GM12878 (cell line): ENCODE measurements at regions not wholly inside any gene's neighbourhood (a gene's known extent, or its start where the extent isn't known, plus 50 kb on each side); places are given as distances from the start of the nearest gene placed in this dataset.

Source experiments
- ATAC-seq: fragments of 200-7000 bp; cut with Tn5 transposase; 3 replicates; pipeline ENCODE4 v1.9.1; 2020; ENCODE audit warnings: mild to moderate bottlenecking, moderate library complexity
- BruUV-seq: library from RNA; stranded (reverse); fragments of 400-500 nt; replicated peaks from 2 replicates; lab custom pipeline; 2021; lab: Mats Ljungman, UMichigan
- CTCF ChIA-PET: fragments of 300-600 bp; sonication (Branson Sonifier 250); formaldehyde crosslinking; extraction: SDS; loops from one replicate; lab custom pipeline; 2021; ENCODE audit warnings: inconsistent platforms; lab: Yijun Ruan, JAX
- POLR2A ChIA-PET: fragments of 350-600 bp; formaldehyde crosslinking; extraction: SDS; loops from one replicate; lab custom pipeline; 2021; ENCODE audit warnings: inconsistent platforms; lab: Charles Lee
- RAD21 ChIA-PET: fragments of 300-600 bp; sonication (Branson Sonifier 250); formaldehyde crosslinking; loops from one replicate; lab custom pipeline; 2023; ENCODE audit warnings: antibody characterized with exemption; ENCODE audit not compliant: unreplicated experiment; lab: Charles Lee
- SMC1A ChIA-PET: fragments of 300-600 bp; sonication (Branson Sonifier 250); formaldehyde crosslinking; loops from one replicate; lab custom pipeline; 2023; ENCODE audit not compliant: unreplicated experiment, uncharacterized antibody; lab: Charles Lee
- DNase-seq: peaks from one replicate; pipeline ENCODE4 v3.0.0-alpha.2; 2011; ENCODE audit warnings: low read depth, low spot score
- FAIRE-seq: peaks from 3 replicates; lab custom pipeline; 2011; peaks lifted over from hg19 to GRCh38; lab: Jason Lieb, UNC
- H2AFZ ChIP-seq: 2 replicates; pipeline ENCODE4 v1.6.0; 2011; ENCODE audit warnings: low read depth, low read length, control low read depth; ENCODE audit not compliant: control insufficient read depth
- H3K27ac ChIP-seq: 2 replicates; pipeline ENCODE4 v1.5.1; 2011; ENCODE audit warnings: control low read depth; ENCODE audit not compliant: control insufficient read depth, insufficient read depth
- H3K27me3 ChIP-seq, 2 experiments: replicated peaks in 1 of 2; 2 replicates each; pipeline versions ENCODE4 v1.6.0 to v1.6.1; 2011; ENCODE audit warnings: low read length in 1 of 2; ENCODE audit not compliant: control insufficient read depth in 2 of 2, insufficient read depth in 2 of 2
- H3K36me3 ChIP-seq, 2 experiments: 2 replicates each; pipeline ENCODE4 v1.5.1; 2011; ENCODE audit warnings: low read length in 1 of 2; ENCODE audit not compliant: control insufficient read depth in 2 of 2, insufficient read depth in 2 of 2
- H3K4me1 ChIP-seq: 2 replicates; pipeline ENCODE4 v1.6.1; 2011; ENCODE audit warnings: mild to moderate bottlenecking, low read length, moderate library complexity, mixed read lengths; ENCODE audit not compliant: control insufficient read depth, insufficient read depth
- H3K4me2 ChIP-seq: 2 replicates; pipeline ENCODE4 v1.6.0; 2011; ENCODE audit warnings: control low read depth; ENCODE audit not compliant: control insufficient read depth, insufficient read depth
- H3K4me3 ChIP-seq: fragments of 200-600 bp; sonication (generic); 2 replicates; pipeline ENCODE4 v1.5.1; 2016
- H3K79me2 ChIP-seq: 2 replicates; pipeline ENCODE4 v1.6.0; 2011; ENCODE audit warnings: low read length; ENCODE audit not compliant: control insufficient read depth, insufficient read depth
- H3K9ac ChIP-seq: 2 replicates; pipeline ENCODE4 v1.8.0; 2011; ENCODE audit warnings: low read length, control low read depth, mixed read lengths; ENCODE audit not compliant: control insufficient read depth, insufficient read depth
- H3K9me3 ChIP-seq: replicated peaks from 3 replicates; pipeline ENCODE4 v1.5.1; 2011; ENCODE audit warnings: mild to moderate bottlenecking, low read length; ENCODE audit not compliant: control insufficient read depth, insufficient read depth
- H4K20me1 ChIP-seq: 2 replicates; pipeline ENCODE4 v1.6.0; 2011; ENCODE audit not compliant: control insufficient read depth, insufficient read depth
- BMI1 ChIP-seq: fragments of 450-650 bp; IDR thresholded peaks from 2 replicates; pipeline ENCODE4 v1.6.1; 2016; ENCODE audit warnings: mild to moderate bottlenecking, moderate library complexity, borderline replicate concordance
- CHD2 ChIP-seq: IDR thresholded peaks from 2 replicates; pipeline ENCODE4 v1.6.1; 2011; ENCODE audit warnings: low read depth, low read length, improper control_type of control experiment, borderline replicate concordance
- HSF1 ChIP-seq: fragments of 150-350 bp; IDR thresholded peaks from 2 replicates; pipeline ENCODE4 v1.6.1; 2014; ENCODE audit warnings: mild to moderate bottlenecking, low read depth, low read length
- POLR2AphosphoS5 ChIP-seq: IDR thresholded peaks from 2 replicates; pipeline ENCODE4 v1.6.1; 2011; ENCODE audit warnings: mild to moderate bottlenecking, low read length, inconsistent platforms
- RAD51 ChIP-seq: fragments of 450-650 bp; IDR thresholded peaks from 2 replicates; pipeline ENCODE4 v1.6.1; 2016; ENCODE audit warnings: moderate library complexity, mild to moderate bottlenecking, inconsistent platforms
- RBBP5 ChIP-seq: fragments of 200-600 bp; sonication (generic); conservative IDR thresholded peaks from 2 replicates; pipeline ENCODE4 v1.6.1; 2016
- RFX5 ChIP-seq: IDR thresholded peaks from 2 replicates; pipeline ENCODE4 v1.6.1; 2011; ENCODE audit warnings: low read depth, low read length, improper control_type of control experiment
- WRNIP1 ChIP-seq: IDR thresholded peaks from 2 replicates; pipeline ENCODE4 v1.6.1; 2011; ENCODE audit warnings: low read depth, low read length, improper control_type of control experiment, borderline replicate concordance
- ZNF384 ChIP-seq: IDR thresholded peaks from 2 replicates; pipeline ENCODE4 v1.6.1; 2012; ENCODE audit warnings: low read depth, mild to moderate bottlenecking, low read length, improper control_type of control experiment, borderline replicate concordance
- WGBS: methylation state at CpG from one replicate; pipeline ENCODE4 v1.1.6; 2016; ENCODE audit warnings: low lambda C conversion rate; ENCODE audit not compliant: insufficient replicate concordance, insufficient coverage; ENCODE audit errors: missing lambda C conversion rate; 5-methylcytosine and 5-hydroxymethylcytosine counted together
- in situ Hi-C: fragments of 300-500 bp; cut with MboI; formaldehyde crosslinking; loops from 9 replicates; pipeline ENCODE4 v1.14.3; 2018; ENCODE audit warnings: mixed read lengths
- intact Hi-C: fragments of 100-400 bp; cut with micrococcal nuclease; formaldehyde crosslinking; loops from one replicate; pipeline ENCODE4 v1.14.2; 2022; ENCODE audit not compliant: unreplicated experiment
- TF ChIP-seq, protein P1 (sequence below): fragments of 450-650 bp; conservative IDR thresholded peaks from 2 replicates; pipeline ENCODE4 v1.6.1; 2017; ENCODE audit warnings: mild to moderate bottlenecking, moderate library complexity
- TF ChIP-seq, protein P2 (sequence below): IDR thresholded peaks from 2 replicates; pipeline ENCODE4 v1.6.1; 2012; ENCODE audit warnings: low read depth, low read length, improper control_type of control experiment

- TF ChIP-seq, protein P1, sequence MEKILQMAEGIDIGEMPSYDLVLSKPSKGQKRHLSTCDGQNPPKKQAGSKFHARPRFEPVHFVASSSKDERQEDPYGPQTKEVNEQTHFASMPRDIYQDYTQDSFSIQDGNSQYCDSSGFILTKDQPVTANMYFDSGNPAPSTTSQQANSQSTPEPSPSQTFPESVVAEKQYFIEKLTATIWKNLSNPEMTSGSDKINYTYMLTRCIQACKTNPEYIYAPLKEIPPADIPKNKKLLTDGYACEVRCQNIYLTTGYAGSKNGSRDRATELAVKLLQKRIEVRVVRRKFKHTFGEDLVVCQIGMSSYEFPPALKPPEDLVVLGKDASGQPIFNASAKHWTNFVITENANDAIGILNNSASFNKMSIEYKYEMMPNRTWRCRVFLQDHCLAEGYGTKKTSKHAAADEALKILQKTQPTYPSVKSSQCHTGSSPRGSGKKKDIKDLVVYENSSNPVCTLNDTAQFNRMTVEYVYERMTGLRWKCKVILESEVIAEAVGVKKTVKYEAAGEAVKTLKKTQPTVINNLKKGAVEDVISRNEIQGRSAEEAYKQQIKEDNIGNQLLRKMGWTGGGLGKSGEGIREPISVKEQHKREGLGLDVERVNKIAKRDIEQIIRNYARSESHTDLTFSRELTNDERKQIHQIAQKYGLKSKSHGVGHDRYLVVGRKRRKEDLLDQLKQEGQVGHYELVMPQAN: no peak
- TF ChIP-seq WRNIP1: no peak
Measured at GRCh38 chr14:34065236-34065635, 114.4 kb upstream of the EGLN3 start (continued).

DNA sequence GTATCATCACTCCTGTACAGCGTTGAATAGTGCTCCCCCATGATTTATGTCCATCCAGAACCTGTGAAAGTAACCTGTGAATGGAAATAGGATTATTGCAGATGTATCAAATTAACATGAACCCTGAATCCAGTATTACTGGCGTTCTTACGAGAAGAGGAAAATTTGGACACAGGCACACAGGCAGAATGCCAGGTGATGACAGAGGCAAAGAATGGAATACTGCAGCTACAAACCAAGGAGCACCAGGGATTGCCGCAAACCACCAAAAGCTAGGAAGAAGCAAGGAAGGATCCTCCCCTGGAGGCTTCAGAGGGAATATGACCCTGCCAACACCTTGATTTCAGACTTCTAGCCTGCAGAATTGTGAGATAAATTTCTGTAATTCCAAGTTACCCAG lies 113.5 kb upstream of the EGLN3 start:
- Histone ChIP-seq H3K4me1 (peaks cover 11% of the 10 kb centered on the region), H4K20me1 (no peaks in the 10 kb centered on the region), H3K4me2 (no peak overlapping the region), H3K9ac (no peak overlapping the region), H3K36me3 (no peaks in the 10 kb centered on the region), H2AFZ (no peak overlapping the region), H3K27ac (no peak overlapping the region)
- POLR2A ChIA-PET: no interaction called here
- RAD21 ChIA-PET: no interaction called here
- SMC1A ChIA-PET: interaction anchor here (1.0 kb wide), 1 partner anchor 8 kb away, joined by 3 read pairs; no protein-coding TSS in a partner anchor
- no TSS peak for BruUV-seq
- in situ Hi-C loops: no loop called here
- CTCF ChIA-PET: no interaction called here
- no peak for DNase-seq
- WGBS: 56% methylated on average over 4 of the region's 4 CpGs
- no peak for TF ChIP-seq ZNF384
- TF ChIP-seq RAD51: no peak
- TF ChIP-seq, protein P2, sequence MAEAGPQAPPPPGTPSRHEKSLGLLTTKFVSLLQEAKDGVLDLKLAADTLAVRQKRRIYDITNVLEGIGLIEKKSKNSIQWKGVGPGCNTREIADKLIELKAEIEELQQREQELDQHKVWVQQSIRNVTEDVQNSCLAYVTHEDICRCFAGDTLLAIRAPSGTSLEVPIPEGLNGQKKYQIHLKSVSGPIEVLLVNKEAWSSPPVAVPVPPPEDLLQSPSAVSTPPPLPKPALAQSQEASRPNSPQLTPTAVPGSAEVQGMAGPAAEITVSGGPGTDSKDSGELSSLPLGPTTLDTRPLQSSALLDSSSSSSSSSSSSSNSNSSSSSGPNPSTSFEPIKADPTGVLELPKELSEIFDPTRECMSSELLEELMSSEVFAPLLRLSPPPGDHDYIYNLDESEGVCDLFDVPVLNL: no peak
- no peak for TF ChIP-seq BMI1
- TF ChIP-seq RFX5: no peak
- no peak for TF ChIP-seq HSF1
- no peak for TF ChIP-seq RBBP5
- TF ChIP-seq POLR2AphosphoS5: no peak
- TF ChIP-seq WRNIP1: no peak
- no peak for TF ChIP-seq CHD2
- TF ChIP-seq, all 136 proteins: peak for 0
- H3K4me3 ChIP-seq: no peak overlapping the region
- H3K79me2 ChIP-seq: no peaks in the 10 kb centered on the region
- no peaks in the 10 kb centered on the region; the same call in 2 of the 3 replicates for H3K9me3 ChIP-seq
- FAIRE-seq (no peak), ATAC-seq (no peak)
- intact Hi-C loops: no loop called here
- H3K27me3 ChIP-seq: no peaks in the 10 kb centered on the region
